ENCODE measurements at regions not wholly inside any gene's neighbourhood (a gene's known extent, or its start where the extent isn't known, plus 50 kb on each side); places are given as distances from the start of the nearest gene placed in this dataset.

DNA sequence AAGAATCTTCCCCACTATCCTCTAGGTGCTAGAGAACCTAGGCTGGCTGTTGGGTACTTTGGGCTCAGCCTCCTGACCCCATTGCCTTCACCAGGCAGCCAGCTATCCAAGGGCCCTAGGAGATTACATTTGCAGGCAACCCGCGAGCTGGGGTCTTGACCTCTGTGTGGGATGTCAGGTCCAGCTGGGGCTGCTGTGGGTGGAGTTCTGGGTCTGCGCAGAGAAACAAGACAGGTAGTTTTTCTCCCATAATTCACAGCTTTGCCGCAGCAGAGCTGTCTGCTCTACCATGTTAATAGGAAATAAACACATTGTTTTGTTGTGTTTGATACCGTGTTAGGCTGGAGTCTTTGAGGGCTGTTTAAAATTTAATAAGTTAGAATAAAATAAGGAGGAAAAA lies 142.8 kb upstream of the PLET1 start:
- TF ChIP-seq POLR2A (IDR thresholded peaks at IDR 0.05; ENCODE audit: low read length) (no peak), GATA1 (IDR thresholded peaks at IDR 0.05; ENCODE audit: low read depth, low read length) (no peak)

All from erythroblast (primary cell).